Kidney tubule cell (primary cell): ENCODE measurements at regions not wholly inside any gene's neighbourhood (a gene's known extent, or its start where the extent isn't known, plus 50 kb on each side); places are given as distances from the start of the nearest gene placed in this dataset.
"Not testable (repeated sequence)": the region's sequence is repeated elsewhere in the genome, so short reads cannot be mapped to it uniquely, and the experiment has no call there.

Experiments
- DNase-seq: peaks from one replicate; pipeline ENCODE4 v3.0.0-alpha.2; 2018; ENCODE audit warnings: low spot score

DNA sequence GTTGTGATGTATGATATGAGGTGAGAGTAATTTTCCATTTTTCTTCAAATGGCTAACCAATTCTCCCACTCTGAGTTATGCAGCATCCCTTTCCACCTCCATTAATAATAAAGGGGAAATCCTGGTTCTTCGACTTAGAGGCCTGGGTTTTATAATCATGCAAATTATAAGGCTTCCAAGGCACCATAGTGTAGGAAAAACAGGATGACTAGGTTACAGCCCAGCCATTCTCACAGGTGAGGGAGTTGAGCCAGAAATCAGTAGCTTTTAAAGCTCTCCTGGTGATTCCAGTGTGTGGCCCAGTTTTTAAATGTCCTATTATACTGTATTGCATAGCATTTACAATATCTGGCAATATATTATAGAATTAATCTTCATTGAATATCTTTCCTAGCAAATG is 203.1 kb downstream of the ARHGEF9 start:
- no peak for DNase-seq

- DNase-seq: no peak
Measured at GRCh38 chrX:63581398-63581797, 203.6 kb downstream of the ARHGEF9 start.

- no peak for DNase-seq
Measured at GRCh38 chrX:63576533-63576932, 208.5 kb downstream of the ARHGEF9 start.

DNA sequence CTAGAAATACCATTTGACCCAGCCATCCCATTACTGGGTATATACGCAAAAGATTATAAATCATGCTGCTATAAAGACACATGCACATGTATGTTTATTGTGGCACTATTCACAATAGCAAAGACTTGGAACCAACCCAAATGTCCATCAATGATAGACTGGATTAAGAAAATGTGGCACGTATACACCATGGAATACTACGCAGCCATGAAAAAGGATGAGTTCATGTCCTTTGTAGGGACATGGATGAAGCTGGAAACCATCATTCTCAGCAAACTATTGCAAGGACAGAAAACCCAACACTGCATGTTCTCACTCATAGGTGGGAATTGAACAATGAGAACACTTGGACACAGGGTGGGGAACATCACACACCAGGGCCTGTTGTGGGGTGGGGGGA is 209.3 kb downstream of the ARHGEF9 start:
- not testable (repeated sequence) for DNase-seq

DNA sequence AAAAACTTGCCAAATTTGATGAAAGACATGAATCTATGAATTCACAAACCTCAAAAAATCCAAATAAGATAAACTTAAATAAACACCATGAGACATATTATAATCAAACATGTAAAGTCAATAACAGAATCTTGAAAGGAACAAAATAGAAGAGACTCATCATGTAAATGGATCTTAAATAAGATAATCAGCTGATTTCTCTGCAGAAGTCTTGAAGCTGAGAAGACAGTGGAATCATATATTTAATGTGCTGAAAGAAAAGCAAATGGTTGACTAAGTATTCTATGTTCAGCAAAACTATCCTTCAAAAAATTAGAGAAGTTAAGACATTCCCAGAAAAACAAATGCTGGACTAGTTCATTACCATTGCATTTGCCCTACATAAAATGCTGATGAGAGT is 215.7 kb upstream of the SPIN4 start:
- DNase-seq: no peak

- DNase-seq: no peak
Measured at GRCh38 chrX:63561425-63561824, 210.3 kb upstream of the SPIN4 start.

GRCh38 chrX:63560601-63561218 is 209.6 kb upstream of the SPIN4 start:
- peak; percentile 67 for DNase-seq

DNA sequence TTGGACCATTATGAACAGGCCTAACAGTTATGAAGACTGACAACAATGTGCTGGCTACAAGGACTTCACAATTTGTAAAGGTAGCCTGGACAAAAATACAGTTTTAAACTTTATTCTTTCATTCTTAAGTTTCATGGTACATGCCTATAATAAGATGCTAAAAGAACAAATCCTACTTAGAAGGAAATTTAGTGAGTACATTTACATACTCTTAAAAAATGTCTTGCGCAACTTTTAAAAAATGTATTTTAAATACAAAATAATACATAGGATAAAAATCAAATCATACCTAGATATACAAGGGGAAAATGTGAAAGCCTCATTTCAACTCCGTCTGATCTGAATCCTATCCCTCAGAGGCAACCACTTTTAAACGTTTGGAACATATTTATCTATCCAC is 200.7 kb upstream of the SPIN4 start:
- DNase-seq: no peak

- no peak for DNase-seq
Measured at GRCh38 chrX:63530654-63531053, 179.5 kb upstream of the SPIN4 start.

- no peak for DNase-seq
Measured at GRCh38 chrX:63529961-63530360, 178.8 kb upstream of the SPIN4 start.

DNA sequence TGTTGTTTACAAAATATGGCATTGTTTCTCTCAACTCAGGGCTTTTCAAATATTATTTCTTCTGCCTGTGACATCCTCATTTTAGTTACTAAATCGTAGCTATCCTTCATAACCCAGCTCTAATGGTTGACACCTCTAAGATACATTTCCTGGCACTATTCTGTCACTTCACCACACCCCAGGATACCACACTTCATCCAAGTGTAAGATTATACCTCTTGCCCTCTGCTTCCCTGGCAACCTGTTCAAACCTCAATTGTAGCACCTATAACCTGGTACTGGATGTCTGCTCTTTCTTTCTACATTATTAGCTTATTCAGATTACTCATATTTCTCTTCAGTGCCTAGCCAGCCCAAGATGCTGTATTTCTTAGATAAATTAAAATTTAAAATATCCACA is 175.7 kb upstream of the SPIN4 start:
- DNase-seq: no peak

- no peak for DNase-seq
Measured at GRCh38 chrX:63525491-63525890, 174.4 kb upstream of the SPIN4 start.

GRCh38 chrX:63519368-63519767 is 168.2 kb upstream of the SPIN4 start:
- not testable (repeated sequence) for DNase-seq

DNA sequence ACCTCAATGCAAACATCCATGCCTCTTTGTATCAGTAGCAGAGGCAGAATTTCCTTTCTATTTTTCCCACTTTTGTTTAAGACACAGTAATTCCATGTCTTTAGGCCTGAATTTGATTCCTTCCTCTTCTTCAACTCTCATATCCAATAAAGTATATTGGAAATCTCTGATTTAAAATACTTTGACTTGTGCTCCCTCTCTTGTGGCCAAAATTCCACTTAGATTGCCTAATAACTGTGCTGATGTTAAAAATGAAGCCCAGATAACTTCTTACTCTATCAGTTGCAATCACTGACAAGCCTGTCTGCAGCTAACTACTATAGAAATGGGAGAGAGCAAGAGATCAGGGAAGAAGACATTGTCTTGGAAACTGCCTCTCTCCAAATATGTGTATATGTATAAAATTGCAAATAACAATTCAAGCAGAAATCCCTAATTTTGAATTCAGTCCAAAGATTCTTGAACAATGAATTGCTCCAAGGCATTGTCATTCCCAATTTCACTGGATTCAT is 163.5 kb upstream of the SPIN4 start:
- no peak for DNase-seq

- no peak for DNase-seq
Measured at GRCh38 chrX:63513825-63514568, 162.9 kb upstream of the SPIN4 start.

- DNase-seq: no peak
Measured at GRCh38 chrX:63511361-63511760, 160.2 kb upstream of the SPIN4 start.

GRCh38 chrX:63508668-63509067 is 157.5 kb upstream of the SPIN4 start:
- DNase-seq: no peak

DNA sequence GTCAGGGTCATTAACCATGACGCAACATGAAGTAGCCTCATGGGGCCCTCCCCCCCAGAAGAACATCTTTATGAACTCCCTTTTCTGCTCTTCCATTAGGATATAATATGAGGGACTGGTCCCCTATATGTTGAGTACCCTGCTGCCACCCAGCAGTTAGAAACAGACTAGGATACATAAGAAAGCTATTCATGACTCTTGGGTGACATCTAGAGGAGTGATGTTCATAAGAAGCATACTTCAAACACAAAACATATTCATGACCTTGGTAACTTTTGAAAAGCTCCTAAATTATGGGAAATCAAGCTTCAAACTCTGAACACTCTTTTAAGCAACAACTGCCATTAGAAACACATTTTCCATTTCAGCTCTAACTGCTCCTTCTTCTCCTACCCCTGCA is 155.2 kb upstream of the SPIN4 start:
- DNase-seq: peak; percentile 41

GRCh38 chrX:63503541-63503940 is 152.4 kb upstream of the SPIN4 start:
- peak; percentile 31 for DNase-seq

GRCh38 chrX:63488546-63489373 is 137.6 kb upstream of the SPIN4 start:
- no peak for DNase-seq

GRCh38 chrX:63475200-63475599 is 124.1 kb upstream of the SPIN4 start:
- no peak for DNase-seq

GRCh38 chrX:63471004-63471403 is 119.9 kb upstream of the SPIN4 start:
- DNase-seq: no peak

DNA sequence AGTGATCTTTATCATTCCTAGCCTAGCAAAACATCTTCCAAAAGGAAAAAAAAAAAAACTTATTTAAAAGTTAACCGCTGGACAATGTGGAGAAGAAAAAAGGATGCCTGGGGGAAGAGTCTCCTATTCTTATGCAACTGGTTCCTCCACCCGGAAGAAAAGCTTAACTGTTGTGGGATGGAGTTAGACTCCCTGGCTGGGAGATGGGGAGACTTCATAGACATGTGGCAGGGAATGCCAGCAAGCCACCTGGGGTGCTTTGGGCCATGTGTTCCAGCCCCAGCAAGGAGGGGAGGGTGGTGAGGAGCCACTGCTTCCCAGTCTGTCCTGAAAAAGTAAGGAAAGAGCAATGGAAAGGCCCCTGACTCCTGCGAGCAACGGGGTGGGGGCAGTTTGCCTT is 119.4 kb upstream of the SPIN4 start:
- DNase-seq: no peak
